Keratinocyte (primary cell): ENCODE measurements at regions not wholly inside any gene's neighbourhood (a gene's known extent, or its start where the extent isn't known, plus 50 kb on each side); places are given as distances from the start of the nearest gene placed in this dataset.

ENCODE experiments used
- DNase-seq: peaks from one replicate; pipeline ENCODE4 v3.0.0-alpha.2; 2011; ENCODE audit warnings: low read depth, missing footprints, low spot score
- FAIRE-seq: peaks from 2 replicates; lab custom pipeline; 2011; peaks lifted over from hg19 to GRCh38; lab: Jason Lieb, UNC
- H2AFZ ChIP-seq: 2 replicates; pipeline ENCODE4 v1.6.0; 2012; ENCODE audit warnings: low read length, control low read depth, inconsistent platforms; ENCODE audit not compliant: control insufficient read depth
- H3K27ac ChIP-seq: 2 replicates; pipeline ENCODE4 v1.5.1; 2011; ENCODE audit warnings: low read length; ENCODE audit not compliant: control insufficient read depth, insufficient read depth
- H3K27me3 ChIP-seq: 3 replicates; pipeline ENCODE4 v1.6.0; 2011; ENCODE audit warnings: low read length; ENCODE audit not compliant: control insufficient read depth, insufficient read depth; ENCODE audit errors: extremely low read depth
- H3K36me3 ChIP-seq, 2 experiments: 2 replicates in 1 of 2; 3 replicates in 1 of 2; pipeline ENCODE4 v1.5.1; 2011; ENCODE audit warnings: low read length in 2 of 2, mild to moderate bottlenecking in 1 of 2; ENCODE audit not compliant: control insufficient read depth in 2 of 2, insufficient read depth in 2 of 2; ENCODE audit errors: extremely low read depth in 1 of 2
- H3K4me1 ChIP-seq: 3 replicates; pipeline ENCODE4 v1.5.1; 2011; ENCODE audit warnings: low read length; ENCODE audit not compliant: control insufficient read depth, insufficient read depth; ENCODE audit errors: extremely low read depth
- H3K4me2 ChIP-seq: 3 replicates; pipeline ENCODE4 v1.6.0; 2011; ENCODE audit warnings: low read depth, low read length; ENCODE audit not compliant: control insufficient read depth, insufficient read depth; ENCODE audit errors: extremely low read depth
- H3K4me3 ChIP-seq, 3 experiments: fragments of 200-600 bp in 1 of 3; sonication (generic) in 1 of 3; 2 replicates in 2 of 3; 3 replicates in 1 of 3; pipeline ENCODE4 v1.5.1; 2011 to 2016; ENCODE audit warnings: low read length in 3 of 3, mild to moderate bottlenecking in 3 of 3, control low read depth in 2 of 3, inconsistent platforms in 1 of 3, low read depth in 1 of 3, mixed read lengths in 1 of 3, mixed run types in 1 of 3, moderate library complexity in 1 of 3; ENCODE audit not compliant: control insufficient read depth in 2 of 3, insufficient read depth in 2 of 3; ENCODE audit errors: extremely low read depth in 1 of 3
- H3K79me2 ChIP-seq: 2 replicates; pipeline ENCODE4 v1.6.0; 2012; ENCODE audit warnings: low read length; ENCODE audit not compliant: control insufficient read depth, insufficient read depth
- H3K9ac ChIP-seq: 3 replicates; pipeline ENCODE4 v1.6.0; 2011; ENCODE audit warnings: low read length; ENCODE audit not compliant: control insufficient read depth, insufficient read depth; ENCODE audit errors: extremely low read depth
- H3K9me1 ChIP-seq: 3 replicates; pipeline ENCODE4 v1.6.0; 2011; ENCODE audit warnings: low read length; ENCODE audit not compliant: control insufficient read depth, insufficient read depth; ENCODE audit errors: extremely low read depth
- H3K9me3 ChIP-seq: 2 replicates; pipeline ENCODE4 v1.5.1; 2012; ENCODE audit warnings: low read depth, low read length; ENCODE audit not compliant: control insufficient read depth
- H4K20me1 ChIP-seq: 3 replicates; pipeline ENCODE4 v1.6.0; 2011; ENCODE audit warnings: low read length; ENCODE audit not compliant: control insufficient read depth, insufficient read depth; ENCODE audit errors: extremely low read depth
- CTCF ChIP-seq, 3 experiments: IDR thresholded peaks in 1 of 3; conservative IDR thresholded peaks in 1 of 3; optimal IDR thresholded peaks in 1 of 3; 2 replicates in 2 of 3; 3 replicates in 1 of 3; pipeline versions ENCODE3 to v1.5.1; 2011; ENCODE audit warnings: low read length in 3 of 3, mild to moderate bottlenecking in 3 of 3, moderate library complexity in 2 of 3, control low read depth in 1 of 3, inconsistent platforms in 1 of 3; ENCODE audit not compliant: insufficient read depth in 2 of 3; ENCODE audit errors: extremely low read depth in 1 of 3
- EZH2 ChIP-seq: IDR thresholded peaks from one replicate; pipeline ENCODE4 v1.6.1; 2012; ENCODE audit warnings: inconsistent platforms, mild to moderate bottlenecking, low read length, moderate library complexity
- dilution Hi-C: fragments of 300-500 bp; cut with MboI; formaldehyde crosslinking; loops from one replicate; pipeline ENCODE4 v1.7.0; 2020; ENCODE audit warnings: low sequenced_read_pairs; ENCODE audit not compliant: extremely low pct_ligation_motif_present

DNA sequence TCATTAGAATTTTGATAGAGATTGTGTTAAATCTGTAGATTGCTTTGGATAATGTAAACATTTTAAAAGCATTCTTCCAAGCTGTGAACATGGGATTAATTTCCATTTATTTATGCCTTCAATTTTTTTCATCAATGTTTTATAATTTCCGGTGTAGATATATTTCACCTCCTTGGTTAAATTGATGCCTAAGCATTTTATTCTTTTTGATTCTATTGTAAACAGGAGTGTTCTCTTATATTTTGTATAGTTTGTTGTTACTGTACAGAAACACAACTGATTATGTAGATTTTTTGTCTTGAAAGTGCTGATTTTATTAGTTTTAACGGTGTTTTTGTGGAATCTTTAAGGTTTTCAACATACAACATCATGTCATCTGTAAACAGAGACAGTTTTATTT, 355.0 kb downstream of the EDEM1 start:
- H3K4me1 ChIP-seq = no peaks in the 10 kb centered on the region
- TF ChIP-seq EZH2 (no peak), CTCF (optimal IDR thresholded peaks at IDR 0.05 in 1 of 3, IDR thresholded peaks at IDR 0.05 in 1 of 3, conservative IDR thresholded peaks at IDR 0.05 in 1 of 3; ENCODE audit: extremely low read depth in 1 of 3, insufficient read depth in 2 of 3, low read length in 3 of 3) (no peak)
- no peaks in the 10 kb centered on the region for H3K9me1 ChIP-seq
- no peaks in the 10 kb centered on the region for H4K20me1 ChIP-seq
- no peak for DNase-seq
- no peak for FAIRE-seq
- H3K4me3 ChIP-seq = no peak overlapping the region
- H3K27ac ChIP-seq = no peak overlapping the region
- no peaks in the 10 kb centered on the region for H3K79me2 ChIP-seq
- H3K4me2 ChIP-seq = no peak overlapping the region
- H3K9ac ChIP-seq = no peak overlapping the region
- no peaks in the 10 kb centered on the region for H3K9me3 ChIP-seq
- no peaks in the 10 kb centered on the region for H3K27me3 ChIP-seq
- no peak overlapping the region for H2AFZ ChIP-seq
- dilution Hi-C loops = no loop called here
- H3K36me3 ChIP-seq = no peaks in the 10 kb centered on the region

DNA sequence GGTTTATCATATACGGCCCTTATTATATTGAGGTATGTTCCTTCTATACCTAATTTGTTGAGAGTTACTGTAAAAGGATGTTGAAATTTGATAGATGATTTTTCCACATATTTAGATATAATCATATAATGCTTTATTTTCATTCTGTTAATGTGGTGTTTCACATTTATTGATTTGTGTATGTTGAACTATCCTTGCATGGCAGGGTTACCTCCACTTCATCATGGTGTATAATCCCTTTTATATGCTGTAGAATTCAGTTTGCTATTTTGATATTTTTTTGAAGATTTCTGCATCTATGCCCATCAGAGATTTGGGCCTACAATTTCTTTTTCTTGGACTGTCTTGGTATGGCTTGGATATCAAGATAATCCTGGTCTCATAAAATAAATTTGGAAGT, 355.5 kb downstream of the EDEM1 start:
- H3K9me3 ChIP-seq = no peaks in the 10 kb centered on the region
- H3K4me1 ChIP-seq = no peaks in the 10 kb centered on the region
- no peak overlapping the region for H3K27ac ChIP-seq
- H3K4me3 ChIP-seq = no peak overlapping the region
- H3K36me3 ChIP-seq = no peaks in the 10 kb centered on the region
- no peak overlapping the region for H3K9ac ChIP-seq
- dilution Hi-C loops = no loop called here
- H2AFZ ChIP-seq = no peak overlapping the region
- H3K9me1 ChIP-seq = no peaks in the 10 kb centered on the region
- H4K20me1 ChIP-seq = no peaks in the 10 kb centered on the region
- DNase-seq (no peak), FAIRE-seq (no peak)
- H3K79me2 ChIP-seq = no peaks in the 10 kb centered on the region
- H3K4me2 ChIP-seq = no peak overlapping the region
- TF ChIP-seq CTCF (optimal IDR thresholded peaks at IDR 0.05 in 1 of 3, IDR thresholded peaks at IDR 0.05 in 1 of 3, conservative IDR thresholded peaks at IDR 0.05 in 1 of 3; ENCODE audit: extremely low read depth in 1 of 3, insufficient read depth in 2 of 3, low read length in 3 of 3) (no peak), EZH2 (no peak)
- no peaks in the 10 kb centered on the region for H3K27me3 ChIP-seq
